Activated CD4-positive, alpha-beta T cell treated with anti-CD3 and anti-CD28 coated beads, Interleukin-2, amount 10 ng/mL, durations not matched to agents 24 days and 14 days (primary cell): ENCODE measurements at regions not wholly inside any gene's neighbourhood (a gene's known extent, or its start where the extent isn't known, plus 50 kb on each side); places are given as distances from the start of the nearest gene placed in this dataset.

ENCODE experiments used
- DNase-seq: peaks from one replicate; pipeline ENCODE4 v3.0.0; 2022
- H3K27ac Mint-ChIP-seq: one replicate; pipeline ENCODE4 v1.8.0; 2022; ENCODE audit warnings: mild to moderate bottlenecking, mixed read lengths
- H3K27me3 Mint-ChIP-seq: one replicate; pipeline ENCODE4 v1.8.0; 2022; ENCODE audit warnings: mixed read lengths
- H3K36me3 Mint-ChIP-seq: one replicate; pipeline ENCODE4 v1.8.0; 2022; ENCODE audit warnings: low read depth, mild to moderate bottlenecking, mixed read lengths
- H3K4me1 Mint-ChIP-seq: one replicate; pipeline ENCODE4 v1.8.0; 2021; ENCODE audit warnings: mixed read lengths
- H3K4me3 Mint-ChIP-seq: one replicate; pipeline ENCODE4 v1.8.0; 2022; ENCODE audit warnings: mild to moderate bottlenecking, moderate library complexity, mixed read lengths
- H3K9me3 Mint-ChIP-seq: one replicate; pipeline ENCODE4 v1.8.0; 2021; ENCODE audit warnings: mixed read lengths
- intact Hi-C: fragments of 100-400 bp; cut with micrococcal nuclease; formaldehyde crosslinking; loops from one replicate; pipeline ENCODE4 v1.15.1; 2023

DNA sequence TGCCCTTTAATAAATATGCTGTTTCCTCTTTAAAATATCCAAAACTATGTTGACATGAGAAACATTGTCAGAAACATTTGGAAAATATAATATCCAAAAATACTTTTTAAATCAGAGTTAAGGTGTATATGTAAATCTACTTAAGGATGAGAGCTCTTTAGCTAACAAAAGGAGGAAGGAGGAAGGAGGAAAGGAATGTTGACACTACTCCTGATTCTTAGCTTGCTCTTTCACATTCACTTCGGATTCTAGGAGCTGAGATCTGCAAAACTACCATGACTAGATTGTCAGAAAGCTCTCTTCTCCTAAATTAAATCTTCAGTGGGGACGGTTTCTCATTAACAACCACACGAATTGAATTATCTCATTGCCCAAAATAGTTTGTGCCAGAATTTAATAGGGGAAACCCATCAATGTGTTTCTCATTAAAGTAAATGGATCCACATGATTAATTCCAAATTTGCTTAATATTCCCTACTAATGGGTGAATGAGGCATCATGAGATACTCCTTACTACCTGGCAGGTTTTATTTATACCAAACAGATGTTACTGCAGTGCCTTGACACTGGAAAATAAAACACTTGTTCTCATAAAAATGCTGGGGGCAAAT is 509.1 kb downstream of the MBD2 start:
- H3K9me3 Mint-ChIP-seq: no peaks in the 10 kb centered on the region
- intact Hi-C loops: no loop called here

DNA sequence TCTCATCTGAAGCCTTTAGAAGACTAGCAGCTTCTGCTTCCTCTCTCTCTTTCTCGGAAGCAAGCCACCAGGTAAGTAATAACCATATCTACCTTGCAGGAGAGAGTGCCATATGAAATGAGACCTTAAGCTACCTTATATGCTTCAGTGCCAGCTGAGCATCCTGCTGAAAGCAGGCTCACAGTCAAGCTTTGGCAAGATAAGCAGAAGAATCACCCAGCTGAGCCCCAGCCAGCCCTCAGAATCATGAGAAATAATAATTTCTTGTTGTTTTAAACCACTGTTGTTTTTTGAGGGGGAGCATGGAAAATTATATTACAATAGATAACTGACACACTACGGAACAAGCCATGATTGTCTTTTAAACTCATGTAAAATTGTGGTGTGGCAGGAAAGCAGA is 514.4 kb downstream of the MBD2 start:
- intact Hi-C loops: no loop called here
- Mint-ChIP-seq H3K4me1 (no peaks in the 10 kb centered on the region), H3K9me3 (no peaks in the 10 kb centered on the region), H3K36me3 (no peaks in the 10 kb centered on the region), H3K4me3 (no peak overlapping the region), H3K27ac (no peak overlapping the region), H3K27me3 (no peaks in the 10 kb centered on the region)
- DNase-seq: no peak

More for the DNA sequence above, 509.1 kb downstream of the MBD2 start:
- no peaks in the 10 kb centered on the region for H3K27me3 Mint-ChIP-seq
- H3K4me1 Mint-ChIP-seq: no peaks in the 10 kb centered on the region
- H3K27ac Mint-ChIP-seq: no peak overlapping the region
- H3K36me3 Mint-ChIP-seq: no peaks in the 10 kb centered on the region
- no peak overlapping the region for H3K4me3 Mint-ChIP-seq
- no peak for DNase-seq

GRCh38 chr18:53702480-53702879 is 522.0 kb downstream of the MBD2 start:
- no peaks in the 10 kb centered on the region for H3K27me3 Mint-ChIP-seq
- H3K4me1 Mint-ChIP-seq: no peaks in the 10 kb centered on the region
- intact Hi-C loops: no loop called here
- no peaks in the 10 kb centered on the region for H3K36me3 Mint-ChIP-seq
- no peaks in the 10 kb centered on the region for H3K9me3 Mint-ChIP-seq
- no peak overlapping the region for H3K4me3 Mint-ChIP-seq
- DNase-seq: no peak
- H3K27ac Mint-ChIP-seq: no peak overlapping the region

DNA sequence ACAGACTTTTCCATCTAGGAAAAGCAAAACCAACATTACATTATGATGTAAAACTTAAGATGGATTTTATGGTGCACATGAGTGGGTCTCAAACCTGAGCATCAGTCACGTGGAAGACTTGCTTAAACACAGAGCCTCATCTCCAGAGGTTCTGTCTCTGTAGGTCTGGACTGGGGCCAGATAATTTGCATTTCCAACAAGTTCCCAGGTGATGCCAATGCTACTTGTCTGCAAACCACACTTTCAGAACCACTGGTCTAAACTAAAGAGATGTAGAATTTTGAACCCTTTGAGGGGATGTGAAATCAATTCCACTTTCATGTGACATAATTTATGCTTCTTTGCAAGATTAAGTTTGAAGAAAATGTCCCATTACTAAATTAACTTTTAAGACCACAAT is 522.8 kb downstream of the MBD2 start:
- Mint-ChIP-seq H3K4me3 (no peak overlapping the region), H3K27me3 (no peaks in the 10 kb centered on the region), H3K9me3 (no peaks in the 10 kb centered on the region), H3K27ac (no peak overlapping the region), H3K4me1 (no peaks in the 10 kb centered on the region), H3K36me3 (no peaks in the 10 kb centered on the region)
- intact Hi-C loops: no loop called here
- no peak for DNase-seq

DNA sequence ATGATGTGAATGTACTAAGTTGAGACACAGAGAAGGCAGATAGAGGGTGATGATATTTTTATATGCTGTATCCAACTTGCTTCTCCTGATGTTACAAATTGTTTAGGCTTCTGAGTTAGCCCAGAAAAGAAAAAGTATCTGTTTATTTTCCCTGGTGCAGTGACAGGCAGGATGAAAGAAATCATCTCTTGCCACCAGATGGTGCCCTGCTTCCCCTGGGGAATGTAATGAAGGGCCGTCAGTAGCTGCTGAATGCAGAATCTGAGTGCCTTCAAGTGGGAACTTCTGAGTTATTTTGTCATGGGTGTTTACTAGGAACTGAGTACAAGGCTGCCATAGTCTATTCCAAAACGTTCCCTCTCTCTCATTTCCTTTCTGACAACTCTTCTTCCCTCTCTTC is 525.6 kb downstream of the MBD2 start:
- Mint-ChIP-seq H3K27me3 (no peaks in the 10 kb centered on the region), H3K4me1 (no peaks in the 10 kb centered on the region), H3K27ac (no peak overlapping the region), H3K4me3 (no peak overlapping the region), H3K36me3 (no peaks in the 10 kb centered on the region), H3K9me3 (no peaks in the 10 kb centered on the region)
- DNase-seq: no peak
- intact Hi-C loops: no loop called here

DNA sequence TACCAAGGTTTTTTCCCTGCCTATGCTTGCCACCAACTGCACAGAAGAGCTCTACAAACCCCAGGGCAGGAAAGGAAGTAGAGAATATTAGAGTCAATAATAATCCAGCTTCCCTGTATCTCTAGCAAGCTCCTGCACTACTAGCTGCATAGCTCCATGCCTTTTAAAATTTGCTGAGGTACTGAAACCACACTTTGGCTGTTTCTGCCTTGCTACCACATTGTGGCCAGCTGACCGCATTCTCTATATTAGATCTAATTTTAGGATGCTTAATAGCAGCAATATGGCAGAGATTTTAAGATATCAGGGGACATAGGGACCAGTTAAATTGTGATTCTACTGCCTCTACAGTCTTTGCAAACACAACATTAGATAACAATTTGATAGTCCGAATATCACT is 534.6 kb downstream of the MBD2 start:
- Mint-ChIP-seq H3K4me3 (no peak overlapping the region), H3K27me3 (no peaks in the 10 kb centered on the region), H3K36me3 (no peaks in the 10 kb centered on the region), H3K27ac (no peak overlapping the region), H3K9me3 (no peaks in the 10 kb centered on the region), H3K4me1 (no peaks in the 10 kb centered on the region)
- intact Hi-C loops: loop anchor here (5.0 kb wide), 1 partner anchor 427 kb away; no protein-coding TSS in a partner anchor
- no peak for DNase-seq

- H3K27me3 Mint-ChIP-seq: no peaks in the 10 kb centered on the region
- DNase-seq: no peak
- H3K27ac Mint-ChIP-seq: no peak overlapping the region
- H3K4me1 Mint-ChIP-seq: no peaks in the 10 kb centered on the region
- no peaks in the 10 kb centered on the region for H3K36me3 Mint-ChIP-seq
- no peak overlapping the region for H3K4me3 Mint-ChIP-seq
- intact Hi-C loops: loop anchor here (5.0 kb wide), 1 partner anchor 430 kb away; no protein-coding TSS in a partner anchor
- no peaks in the 10 kb centered on the region for H3K9me3 Mint-ChIP-seq
Measured at GRCh38 chr18:53686965-53687364, 537.5 kb downstream of the MBD2 start.

DNA sequence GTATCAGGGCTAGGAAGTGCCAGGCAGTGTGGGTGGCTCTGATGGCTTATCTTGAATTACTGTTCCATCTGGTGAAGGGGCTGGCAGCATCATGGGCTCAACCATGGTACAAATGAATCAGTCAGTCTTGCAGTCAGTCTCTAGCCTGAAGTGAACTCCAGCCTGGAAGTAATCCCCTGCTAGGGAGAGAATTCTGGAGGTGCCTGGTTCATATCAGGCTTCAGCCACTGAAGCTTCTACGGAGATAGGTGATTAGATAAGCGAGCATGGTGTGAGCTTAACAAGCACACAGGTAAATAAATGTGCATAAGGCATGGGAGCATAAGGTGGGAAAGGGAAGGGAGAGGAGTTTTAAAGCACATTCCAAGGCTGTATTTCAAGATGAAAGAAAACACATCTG is 541.7 kb downstream of the MBD2 start:
- H3K4me3 Mint-ChIP-seq: no peak overlapping the region

DNA sequence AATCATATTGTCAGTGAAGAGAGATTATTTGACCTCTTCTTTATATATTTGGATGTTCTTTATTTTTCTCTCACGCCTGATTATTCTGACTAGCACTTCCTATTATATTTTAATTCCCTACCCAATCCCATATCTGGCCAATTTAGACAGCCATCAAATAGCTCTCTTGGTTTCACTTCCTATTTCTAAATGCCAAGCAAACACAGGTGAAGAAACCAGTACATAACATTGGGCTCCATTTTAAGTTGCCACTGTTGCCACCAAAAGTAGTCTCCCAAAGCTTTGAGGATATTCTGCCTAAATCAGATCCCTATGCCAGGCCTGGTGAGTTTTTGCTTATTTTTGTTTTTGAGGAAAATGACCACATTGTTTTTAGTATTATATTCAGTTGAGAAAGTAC is 547.0 kb downstream of the MBD2 start:
- H3K4me1 Mint-ChIP-seq: no peaks in the 10 kb centered on the region
- no peaks in the 10 kb centered on the region for H3K27me3 Mint-ChIP-seq
- H3K27ac Mint-ChIP-seq: no peak overlapping the region
- DNase-seq: no peak
- peaks cover 4% of the 10 kb centered on the region for H3K9me3 Mint-ChIP-seq
- intact Hi-C loops: no loop called here
- H3K4me3 Mint-ChIP-seq: no peak overlapping the region
- no peaks in the 10 kb centered on the region for H3K36me3 Mint-ChIP-seq

More for the DNA sequence above, 541.7 kb downstream of the MBD2 start:
- Mint-ChIP-seq H3K27ac (no peak overlapping the region), H3K36me3 (no peaks in the 10 kb centered on the region), H3K4me1 (no peaks in the 10 kb centered on the region), H3K27me3 (no peaks in the 10 kb centered on the region), H3K9me3 (no peaks in the 10 kb centered on the region)
- intact Hi-C loops: no loop called here
- no peak for DNase-seq

DNA sequence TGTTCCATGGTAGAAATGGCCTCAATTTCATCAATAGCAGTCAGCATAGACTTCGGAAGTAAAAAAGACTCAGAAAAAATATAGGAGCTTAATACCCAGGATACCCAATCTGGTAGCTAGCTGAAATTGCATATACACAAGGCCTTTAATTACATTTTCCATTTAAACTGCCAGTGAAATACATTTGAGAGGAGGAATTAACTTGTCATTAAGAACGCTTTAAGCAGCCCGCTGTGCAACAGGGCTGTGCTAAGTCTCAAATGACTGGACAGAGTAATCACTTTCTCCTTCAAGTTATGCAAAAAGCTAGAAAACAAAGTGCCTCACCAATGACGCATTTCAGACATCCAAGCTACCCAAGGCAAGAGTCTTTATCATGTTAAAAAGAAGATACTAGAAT is 558.8 kb downstream of the MBD2 start:
- no peak overlapping the region for H3K4me3 Mint-ChIP-seq
- H3K27me3 Mint-ChIP-seq: no peaks in the 10 kb centered on the region
- H3K4me1 Mint-ChIP-seq: no peaks in the 10 kb centered on the region
- no peaks in the 10 kb centered on the region for H3K36me3 Mint-ChIP-seq
- H3K9me3 Mint-ChIP-seq: peaks cover 14% of the 10 kb centered on the region
- intact Hi-C loops: no loop called here
- no peak overlapping the region for H3K27ac Mint-ChIP-seq
- DNase-seq: no peak

DNA sequence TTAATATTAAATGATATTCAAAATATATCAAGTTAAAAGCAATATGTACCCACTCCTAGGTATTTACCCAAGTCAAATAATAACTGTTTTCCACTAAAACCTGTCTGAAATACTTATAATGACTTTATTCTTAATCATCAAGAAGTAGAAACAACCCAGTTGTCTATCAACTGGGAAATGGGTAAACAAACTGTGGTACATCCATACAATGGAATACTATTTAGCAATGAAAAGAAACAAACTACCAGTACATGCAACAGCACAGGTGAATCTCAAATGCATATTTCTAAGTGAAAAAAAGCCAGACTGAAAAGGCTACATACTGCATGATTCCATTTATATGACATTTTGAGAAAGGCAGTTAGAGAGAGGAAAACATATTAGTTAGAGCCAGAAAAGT is 559.9 kb downstream of the MBD2 start:
- intact Hi-C loops: no loop called here
- no peaks in the 10 kb centered on the region for H3K36me3 Mint-ChIP-seq
- no peak overlapping the region for H3K27ac Mint-ChIP-seq
- DNase-seq: no peak
- H3K27me3 Mint-ChIP-seq: no peaks in the 10 kb centered on the region
- no peaks in the 10 kb centered on the region for H3K4me1 Mint-ChIP-seq
- no peak overlapping the region for H3K4me3 Mint-ChIP-seq
- H3K9me3 Mint-ChIP-seq: peaks cover 10% of the 10 kb centered on the region

DNA sequence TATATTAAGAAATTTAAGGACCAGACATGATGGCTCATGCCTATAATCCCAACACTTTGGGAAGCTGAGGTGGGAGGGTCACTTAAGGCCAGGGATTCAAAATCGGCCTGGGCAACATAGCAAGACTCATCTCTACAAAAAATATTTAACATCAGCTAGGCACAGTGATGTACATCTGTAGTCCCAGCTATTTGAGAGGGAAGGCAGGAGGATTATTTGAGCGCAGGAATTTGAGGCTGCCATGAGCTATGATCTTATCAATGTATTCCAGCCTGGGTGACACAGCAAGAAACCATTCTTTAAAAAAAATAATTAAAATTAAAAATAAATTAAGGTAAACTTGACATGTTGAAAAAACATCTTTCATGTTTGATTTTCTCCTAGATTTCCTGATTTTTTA is 564.2 kb downstream of the MBD2 start:
- Mint-ChIP-seq H3K9me3 (peaks cover 20% of the 10 kb centered on the region), H3K27me3 (no peaks in the 10 kb centered on the region), H3K4me3 (no peak overlapping the region), H3K36me3 (no peaks in the 10 kb centered on the region), H3K4me1 (no peaks in the 10 kb centered on the region), H3K27ac (no peak overlapping the region)
- intact Hi-C loops: no loop called here
- no peak for DNase-seq

DNA sequence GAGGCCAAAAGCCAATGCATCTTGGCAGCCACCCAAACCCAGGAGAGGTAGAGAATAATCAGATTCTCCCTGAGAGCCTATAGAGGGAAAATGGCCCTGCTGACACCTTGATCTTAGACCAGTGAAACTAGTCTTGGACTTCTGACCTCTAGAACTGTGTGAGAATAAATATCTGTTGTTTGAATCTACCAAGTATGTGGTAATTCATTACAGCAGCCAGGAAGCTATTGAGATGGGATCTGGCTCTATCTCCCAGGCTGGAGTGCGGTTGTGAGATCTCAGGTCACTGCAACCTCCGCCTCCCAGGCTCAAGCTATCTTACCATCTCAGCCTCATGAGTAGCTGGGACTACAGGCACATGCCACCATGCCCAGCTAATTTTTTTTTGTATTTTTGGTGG is 567.2 kb downstream of the MBD2 start:
- H3K27ac Mint-ChIP-seq: no peak overlapping the region
- intact Hi-C loops: no loop called here
- H3K27me3 Mint-ChIP-seq: no peaks in the 10 kb centered on the region
- H3K4me1 Mint-ChIP-seq: no peaks in the 10 kb centered on the region
- no peak overlapping the region for H3K4me3 Mint-ChIP-seq
- peaks cover 14% of the 10 kb centered on the region for H3K9me3 Mint-ChIP-seq
- DNase-seq: no peak
- no peaks in the 10 kb centered on the region for H3K36me3 Mint-ChIP-seq

- Mint-ChIP-seq H3K27me3 (no peaks in the 10 kb centered on the region), H3K27ac (no peak overlapping the region), H3K36me3 (no peaks in the 10 kb centered on the region), H3K4me3 (no peak overlapping the region), H3K9me3 (no peaks in the 10 kb centered on the region), H3K4me1 (no peaks in the 10 kb centered on the region)
- intact Hi-C loops: no loop called here
- DNase-seq: no peak
Measured at GRCh38 chr18:53649621-53650020, 574.8 kb downstream of the MBD2 start.

- Mint-ChIP-seq H3K4me3 (no peak overlapping the region), H3K36me3 (no peaks in the 10 kb centered on the region), H3K27me3 (no peaks in the 10 kb centered on the region), H3K27ac (no peak overlapping the region), H3K9me3 (peaks cover 6% of the 10 kb centered on the region), H3K4me1 (no peaks in the 10 kb centered on the region)
- no peak for DNase-seq
- intact Hi-C loops: no loop called here
Measured at GRCh38 chr18:53644799-53645471, 579.5 kb downstream of the MBD2 start.
